Ishikawa (cell line): ENCODE measurements at regions not wholly inside any gene's neighbourhood (a gene's known extent, or its start where the extent isn't known, plus 50 kb on each side); places are given as distances from the start of the nearest gene placed in this dataset.

ENCODE experiments used
- CEBPB ChIP-seq: IDR thresholded peaks from 2 replicates; pipeline ENCODE4 v1.6.1; 2012
- EGR1 ChIP-seq: IDR thresholded peaks from 2 replicates; pipeline ENCODE4 v1.6.1; 2012
- FOXM1 ChIP-seq: IDR thresholded peaks from 2 replicates; pipeline ENCODE4 v1.6.1; 2012; ENCODE audit warnings: low read depth, borderline replicate concordance
- RAD21 ChIP-seq: IDR thresholded peaks from 2 replicates; pipeline ENCODE4 v1.6.1; 2012; ENCODE audit warnings: low read depth
- TEAD4 ChIP-seq: IDR thresholded peaks from 2 replicates; pipeline ENCODE4 v1.6.1; 2012
- YY1 ChIP-seq: IDR thresholded peaks from 2 replicates; pipeline ENCODE4 v1.6.1; 2012; ENCODE audit warnings: low read depth
- TF ChIP-seq, protein P1 (sequence below): IDR thresholded peaks from 2 replicates; pipeline ENCODE4 v1.6.1; 2012; ENCODE audit warnings: low read depth, mild to moderate bottlenecking

DNA sequence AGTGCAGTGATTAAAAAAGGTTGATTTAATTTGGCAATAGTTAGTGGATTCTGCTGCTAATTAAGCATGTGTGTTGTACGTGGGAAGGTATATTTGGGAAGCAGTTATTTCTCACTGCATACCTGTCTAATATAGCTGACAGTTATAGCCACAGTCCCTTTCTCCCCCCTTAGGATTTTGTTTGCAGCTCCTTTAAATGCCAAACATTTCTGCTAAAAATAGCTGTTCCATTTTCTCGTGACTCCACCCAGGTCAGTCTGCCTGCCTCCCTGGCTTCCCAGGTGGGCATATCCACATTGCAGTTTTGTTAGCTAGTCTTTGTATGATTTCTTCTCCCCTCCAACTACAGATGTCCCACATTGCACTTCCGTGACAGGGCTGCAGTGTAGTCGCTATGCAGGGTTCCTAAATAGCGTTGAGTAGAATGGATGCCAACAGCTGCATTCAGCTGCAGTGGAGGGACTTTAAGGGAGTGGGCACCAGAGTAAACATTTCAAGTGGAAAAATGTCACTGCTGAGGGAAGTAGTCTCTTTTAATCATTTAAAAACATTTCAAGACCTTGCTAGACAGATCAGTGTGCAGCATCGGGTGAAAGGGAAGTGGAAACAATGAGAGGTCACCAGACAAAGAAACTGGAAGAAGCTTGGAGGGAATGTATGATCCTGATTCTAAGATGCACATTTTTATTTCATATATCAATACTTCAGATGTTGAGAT lies 326.3 kb downstream of the RAPGEF2 start:
- TF ChIP-seq RAD21 (no peak), FOXM1 (no peak), TEAD4 (no peak), EGR1 (no peak), CEBPB (no peak), YY1 (no peak)
- TF ChIP-seq, protein P1, sequence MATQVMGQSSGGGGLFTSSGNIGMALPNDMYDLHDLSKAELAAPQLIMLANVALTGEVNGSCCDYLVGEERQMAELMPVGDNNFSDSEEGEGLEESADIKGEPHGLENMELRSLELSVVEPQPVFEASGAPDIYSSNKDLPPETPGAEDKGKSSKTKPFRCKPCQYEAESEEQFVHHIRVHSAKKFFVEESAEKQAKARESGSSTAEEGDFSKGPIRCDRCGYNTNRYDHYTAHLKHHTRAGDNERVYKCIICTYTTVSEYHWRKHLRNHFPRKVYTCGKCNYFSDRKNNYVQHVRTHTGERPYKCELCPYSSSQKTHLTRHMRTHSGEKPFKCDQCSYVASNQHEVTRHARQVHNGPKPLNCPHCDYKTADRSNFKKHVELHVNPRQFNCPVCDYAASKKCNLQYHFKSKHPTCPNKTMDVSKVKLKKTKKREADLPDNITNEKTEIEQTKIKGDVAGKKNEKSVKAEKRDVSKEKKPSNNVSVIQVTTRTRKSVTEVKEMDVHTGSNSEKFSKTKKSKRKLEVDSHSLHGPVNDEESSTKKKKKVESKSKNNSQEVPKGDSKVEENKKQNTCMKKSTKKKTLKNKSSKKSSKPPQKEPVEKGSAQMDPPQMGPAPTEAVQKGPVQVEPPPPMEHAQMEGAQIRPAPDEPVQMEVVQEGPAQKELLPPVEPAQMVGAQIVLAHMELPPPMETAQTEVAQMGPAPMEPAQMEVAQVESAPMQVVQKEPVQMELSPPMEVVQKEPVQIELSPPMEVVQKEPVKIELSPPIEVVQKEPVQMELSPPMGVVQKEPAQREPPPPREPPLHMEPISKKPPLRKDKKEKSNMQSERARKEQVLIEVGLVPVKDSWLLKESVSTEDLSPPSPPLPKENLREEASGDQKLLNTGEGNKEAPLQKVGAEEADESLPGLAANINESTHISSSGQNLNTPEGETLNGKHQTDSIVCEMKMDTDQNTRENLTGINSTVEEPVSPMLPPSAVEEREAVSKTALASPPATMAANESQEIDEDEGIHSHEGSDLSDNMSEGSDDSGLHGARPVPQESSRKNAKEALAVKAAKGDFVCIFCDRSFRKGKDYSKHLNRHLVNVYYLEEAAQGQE, result no peak
